K562 (cell line): ENCODE measurements at regions not wholly inside any gene's neighbourhood (a gene's known extent, or its start where the extent isn't known, plus 50 kb on each side); places are given as distances from the start of the nearest gene placed in this dataset.

Experiments used
- ATAC-seq: fragments of 200-7000 bp; cut with Tn5 transposase; 3 replicates; pipeline ENCODE4 v1.9.1; 2020; ENCODE audit warnings: moderate library complexity
- BruUV-seq: library from RNA; stranded (reverse); fragments of 400-500 nt; replicated peaks from 2 replicates; lab custom pipeline; 2021; lab: Mats Ljungman, UMichigan
- CTCF ChIA-PET: fragments of 300-600 bp; formaldehyde crosslinking; extraction: SDS; loops from one replicate; lab custom pipeline; 2021; ENCODE audit warnings: low intra/inter-chr PET ratio; lab: Yijun Ruan, JAX
- POLR2A ChIA-PET: fragments of 300-600, 350-650 bp; sonication (Branson Sonifier 250); formaldehyde crosslinking; extraction: SDS; loops from one replicate; lab custom pipeline; 2021; ENCODE audit warnings: antibody characterized with exemption, inconsistent platforms; lab: Yijun Ruan, JAX
- DNase-seq, 4 experiments: peaks; one replicate each; pipeline versions ENCODE4 v3.0.0 to v3.0.0-alpha.2; 2011 to 2018; ENCODE audit warnings: low spot score in 3 of 4, mixed read lengths in 3 of 4; ENCODE audit errors: extremely low read depth in 1 of 4
- FAIRE-seq: peaks from 2 replicates; lab custom pipeline; 2011; peaks lifted over from hg19 to GRCh38; lab: Jason Lieb, UNC
- H2AFZ ChIP-seq: 2 replicates; pipeline ENCODE4 v1.6.0; 2011; ENCODE audit warnings: low read depth, low read length, control low read depth, inconsistent platforms
- H3K27ac ChIP-seq: fragments of 200-600 bp; 3 replicates; pipeline ENCODE4 v1.8.0; 2011; ENCODE audit warnings: low read depth, mild to moderate bottlenecking, control low read depth, inconsistent platforms, low read length, moderate library complexity, mixed read lengths; ENCODE audit errors: extremely low read depth
- H3K27me3 ChIP-seq, 2 experiments: fragments of 300-600 bp in 1 of 2; 2 replicates in 1 of 2; 3 replicates in 1 of 2; pipeline versions ENCODE4 v1.6.0 to v1.8.0; 2011; ENCODE audit warnings: inconsistent platforms in 2 of 2, low read length in 2 of 2, mild to moderate bottlenecking in 1 of 2, mixed read lengths in 1 of 2, moderate library complexity in 1 of 2; ENCODE audit not compliant: control insufficient read depth in 2 of 2, insufficient read depth in 2 of 2
- H3K36me3 ChIP-seq: fragments of 300-600 bp; 3 replicates; pipeline ENCODE4 v1.8.0; 2011; ENCODE audit warnings: mild to moderate bottlenecking, low read length, inconsistent platforms; ENCODE audit not compliant: control insufficient read depth, insufficient read depth
- H3K4me1 ChIP-seq, 2 experiments: fragments of 200-600 bp in 1 of 2; replicated peaks in 1 of 2; 2 replicates in 1 of 2; 3 replicates in 1 of 2; pipeline versions ENCODE4 v1.5.1 to v1.8.0; 2011; ENCODE audit warnings: inconsistent platforms in 2 of 2, low read length in 2 of 2, mild to moderate bottlenecking in 1 of 2, mixed read lengths in 1 of 2, moderate library complexity in 1 of 2; ENCODE audit not compliant: control insufficient read depth in 2 of 2, insufficient read depth in 2 of 2
- H3K4me2 ChIP-seq: 2 replicates; pipeline ENCODE4 v1.6.1; 2011; ENCODE audit warnings: low read length, control low read depth, inconsistent platforms, mixed read lengths; ENCODE audit not compliant: insufficient read depth
- H3K4me3 ChIP-seq: fragments of 200-600 bp; sonication (generic), shearing (Covaris generic); 2 replicates; pipeline ENCODE4 v1.5.1; 2016; ENCODE audit warnings: control low read depth, inconsistent platforms
- H3K79me2 ChIP-seq: fragments of 200-600 bp; 3 replicates; pipeline ENCODE4 v1.8.0; 2011; ENCODE audit warnings: low read length, inconsistent platforms; ENCODE audit not compliant: control insufficient read depth, insufficient read depth
- H3K9ac ChIP-seq, 2 experiments: 2 replicates each; pipeline versions ENCODE4 v1.6.0 to v1.6.1; 2011; ENCODE audit warnings: low read depth in 2 of 2, low read length in 2 of 2, control low read depth in 1 of 2, inconsistent platforms in 1 of 2, mild to moderate bottlenecking in 1 of 2, mixed read lengths in 1 of 2; ENCODE audit not compliant: insufficient read depth in 1 of 2
- H3K9me1 ChIP-seq: one replicate; pipeline ENCODE4 v1.6.0; 2011; ENCODE audit warnings: inconsistent platforms, mild to moderate bottlenecking, low read length, moderate library complexity; ENCODE audit not compliant: control insufficient read depth, insufficient read depth
- H3K9me3 ChIP-seq: replicated peaks from 2 replicates; pipeline ENCODE4 v1.5.1; 2011; ENCODE audit warnings: low read depth, low read length, inconsistent platforms; ENCODE audit not compliant: control insufficient read depth, insufficient read depth
- H4K20me1 ChIP-seq: replicated peaks from 2 replicates; pipeline ENCODE4 v1.6.1; 2011; ENCODE audit warnings: low read length, inconsistent platforms, mixed read lengths; ENCODE audit not compliant: control insufficient read depth, insufficient read depth
- E2F3 ChIP-seq: fragments of 250-450 bp; sonication (Bioruptor Pico); IDR thresholded peaks from 2 replicates; pipeline ENCODE4 v1.4.0; 2020; ENCODE audit warnings: mild to moderate bottlenecking
- EP400 ChIP-seq: fragments of 450-650 bp; IDR thresholded peaks from 2 replicates; pipeline ENCODE4 v1.6.1; 2017; ENCODE audit warnings: antibody characterized with exemption, mild to moderate bottlenecking, moderate library complexity
- FOXA1 ChIP-seq: fragments of 450-650 bp; IDR thresholded peaks from 2 replicates; pipeline ENCODE4 v1.6.1; 2016; ENCODE audit warnings: mild to moderate bottlenecking, borderline replicate concordance
- FOXP1 ChIP-seq: sonication (generic); formaldehyde crosslinking; IDR thresholded peaks from 2 replicates; pipeline ENCODE4 v1.8.0; 2022; ENCODE audit warnings: mild to moderate bottlenecking, missing genetic modification reagents
- HDAC6 ChIP-seq: IDR thresholded peaks from 2 replicates; pipeline ENCODE4 v1.6.1; 2012; ENCODE audit warnings: low read depth, mild to moderate bottlenecking, control low read depth, inconsistent platforms, low read length, moderate library complexity
- HNRNPK ChIP-seq: fragments of 200-400 bp; formaldehyde crosslinking; IDR thresholded peaks from one replicate; pipeline ENCODE4 v1.6.1; 2018; ENCODE audit warnings: mild to moderate bottlenecking, low read depth, low read length; ENCODE audit not compliant: poor library complexity, severe bottlenecking
- HNRNPLL ChIP-seq: fragments of 200-400 bp; formaldehyde crosslinking; IDR thresholded peaks from 2 replicates; pipeline ENCODE4 v1.6.1; 2017; ENCODE audit warnings: low read length, low read depth, mild to moderate bottlenecking; ENCODE audit not compliant: poor library complexity, severe bottlenecking
- JUNB ChIP-seq: fragments of 450-650 bp; formaldehyde crosslinking; conservative IDR thresholded peaks from 2 replicates; pipeline ENCODE4 v1.4.0; 2020; ENCODE audit warnings: mild to moderate bottlenecking
- RFX5 ChIP-seq: IDR thresholded peaks from 2 replicates; pipeline ENCODE4 v1.6.1; 2011; ENCODE audit warnings: low read depth, mild to moderate bottlenecking, improper control_type of control experiment, low read length
- TAF9B ChIP-seq: fragments of 450-650 bp; IDR thresholded peaks from 2 replicates; pipeline ENCODE4 v1.6.1; 2018; ENCODE audit warnings: mild to moderate bottlenecking; ENCODE audit not compliant: partially characterized antibody
- ZNF431 ChIP-seq: sonication (generic); formaldehyde crosslinking; IDR thresholded peaks from 2 replicates; pipeline ENCODE4 v1.8.0; 2022; ENCODE audit warnings: mild to moderate bottlenecking, missing genetic modification reagents
- ZNF586 ChIP-seq: fragments of 450-650 bp; formaldehyde crosslinking; conservative IDR thresholded peaks from 2 replicates; pipeline ENCODE4 v1.4.0; 2020; ENCODE audit warnings: mild to moderate bottlenecking, moderate library complexity
- WGBS: fragments of 100-300 bp; shearing (Covaris generic); methylation state at CpG from one replicate; pipeline ENCODE4 v1.1.6; 2016; ENCODE audit warnings: low coverage, mixed read lengths; ENCODE audit not compliant: insufficient coverage; ENCODE audit errors: missing lambda C conversion rate; 5-methylcytosine and 5-hydroxymethylcytosine counted together
- in situ Hi-C: fragments of 300-500 bp; cut with MboI; formaldehyde crosslinking; loops from 4 replicates; pipeline ENCODE4 v1.15.0; 2018; ENCODE audit warnings: inconsistent platforms, mixed read lengths
- intact Hi-C: fragments of 100-400 bp; cut with micrococcal nuclease; formaldehyde crosslinking; loops from 2 replicates; pipeline ENCODE4 v1.14.2; 2022
- TF ChIP-seq, protein P1 (sequence below): fragments of 450-650 bp; IDR thresholded peaks from 2 replicates; pipeline ENCODE4 v1.6.1; 2017; ENCODE audit warnings: antibody characterized with exemption
- TF ChIP-seq, protein P2 (sequence below): fragments of 450-650 bp; IDR thresholded peaks from one replicate; pipeline ENCODE4 v1.6.1; 2018; ENCODE audit warnings: mild to moderate bottlenecking, moderate library complexity; ENCODE audit not compliant: partially characterized antibody
- TF ChIP-seq, protein P3 (sequence below): sonication (generic); formaldehyde crosslinking; IDR thresholded peaks from 2 replicates; pipeline ENCODE4 v1.8.0; 2022; ENCODE audit warnings: mild to moderate bottlenecking, missing genetic modification reagents

DNA sequence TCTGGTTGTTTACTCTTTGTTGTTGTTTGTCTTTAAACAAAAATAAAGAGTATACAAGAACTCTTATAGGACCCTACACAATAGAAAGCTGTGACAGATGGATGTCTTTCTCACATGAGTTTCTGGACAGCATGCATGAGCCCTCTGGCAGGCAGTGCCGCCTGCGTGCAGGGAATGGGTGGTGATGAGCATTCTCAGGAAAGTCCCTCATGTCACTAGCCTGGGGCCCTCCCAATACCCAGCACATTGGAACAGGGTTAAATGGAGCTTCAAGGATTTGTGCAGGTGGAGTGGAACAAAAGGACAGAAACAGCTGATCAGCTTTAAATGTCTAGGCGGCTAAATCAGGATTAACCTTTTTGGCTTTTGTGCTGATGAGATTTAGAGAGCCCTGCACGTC is 181.0 kb upstream of the CD180 start:
- WGBS: 0% methylated on average over 4 of the region's 4 CpGs
- no peak for TF ChIP-seq E2F3 (CRISPR knock-in tag)
- no peak for TF ChIP-seq JUNB (CRISPR knock-in tag)
- TF ChIP-seq ZNF586 (CRISPR knock-in tag): no peak
- TF ChIP-seq HDAC6: no peak
- TF ChIP-seq HNRNPK: no peak
- TF ChIP-seq TAF9B: no peak
- TF ChIP-seq ZNF431 (CRISPR knock-in tag): no peak
- TF ChIP-seq, protein P1, sequence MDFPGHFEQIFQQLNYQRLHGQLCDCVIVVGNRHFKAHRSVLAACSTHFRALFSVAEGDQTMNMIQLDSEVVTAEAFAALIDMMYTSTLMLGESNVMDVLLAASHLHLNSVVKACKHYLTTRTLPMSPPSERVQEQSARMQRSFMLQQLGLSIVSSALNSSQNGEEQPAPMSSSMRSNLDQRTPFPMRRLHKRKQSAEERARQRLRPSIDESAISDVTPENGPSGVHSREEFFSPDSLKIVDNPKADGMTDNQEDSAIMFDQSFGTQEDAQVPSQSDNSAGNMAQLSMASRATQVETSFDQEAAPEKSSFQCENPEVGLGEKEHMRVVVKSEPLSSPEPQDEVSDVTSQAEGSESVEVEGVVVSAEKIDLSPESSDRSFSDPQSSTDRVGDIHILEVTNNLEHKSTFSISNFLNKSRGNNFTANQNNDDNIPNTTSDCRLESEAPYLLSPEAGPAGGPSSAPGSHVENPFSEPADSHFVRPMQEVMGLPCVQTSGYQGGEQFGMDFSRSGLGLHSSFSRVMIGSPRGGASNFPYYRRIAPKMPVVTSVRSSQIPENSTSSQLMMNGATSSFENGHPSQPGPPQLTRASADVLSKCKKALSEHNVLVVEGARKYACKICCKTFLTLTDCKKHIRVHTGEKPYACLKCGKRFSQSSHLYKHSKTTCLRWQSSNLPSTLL: no peak
- TF ChIP-seq EP400: no peak
- TF ChIP-seq, protein P2, sequence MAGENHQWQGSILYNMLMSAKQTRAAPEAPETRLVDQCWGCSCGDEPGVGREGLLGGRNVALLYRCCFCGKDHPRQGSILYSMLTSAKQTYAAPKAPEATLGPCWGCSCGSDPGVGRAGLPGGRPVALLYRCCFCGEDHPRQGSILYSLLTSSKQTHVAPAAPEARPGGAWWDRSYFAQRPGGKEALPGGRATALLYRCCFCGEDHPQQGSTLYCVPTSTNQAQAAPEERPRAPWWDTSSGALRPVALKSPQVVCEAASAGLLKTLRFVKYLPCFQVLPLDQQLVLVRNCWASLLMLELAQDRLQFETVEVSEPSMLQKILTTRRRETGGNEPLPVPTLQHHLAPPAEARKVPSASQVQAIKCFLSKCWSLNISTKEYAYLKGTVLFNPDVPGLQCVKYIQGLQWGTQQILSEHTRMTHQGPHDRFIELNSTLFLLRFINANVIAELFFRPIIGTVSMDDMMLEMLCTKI: no peak
- TF ChIP-seq HNRNPLL: no peak
- TF ChIP-seq, protein P3, sequence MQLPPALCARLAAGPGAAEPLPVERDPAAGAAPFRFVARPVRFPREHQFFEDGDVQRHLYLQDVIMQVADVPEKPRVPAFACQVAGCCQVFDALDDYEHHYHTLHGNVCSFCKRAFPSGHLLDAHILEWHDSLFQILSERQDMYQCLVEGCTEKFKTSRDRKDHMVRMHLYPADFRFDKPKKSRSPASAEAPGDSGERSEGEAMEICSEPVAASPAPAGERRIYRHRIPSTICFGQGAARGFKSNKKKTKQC (CRISPR knock-in tag): no peak
- no peak for TF ChIP-seq FOXA1
- TF ChIP-seq FOXP1 (CRISPR knock-in tag): no peak
- no peak for TF ChIP-seq RFX5
- TF ChIP-seq, all 486 proteins: peak for 0
- ATAC-seq (no peak), DNase-seq (no peak), FAIRE-seq (no peak)
- H3K9me1 ChIP-seq: no peaks in the 10 kb centered on the region
- POLR2A ChIA-PET: no interaction called here
- no peak overlapping the region for H3K4me3 ChIP-seq
- intact Hi-C loops: no loop called here
- H3K36me3 ChIP-seq: no peaks in the 10 kb centered on the region
- no peaks in the 10 kb centered on the region for H3K9me3 ChIP-seq
- in situ Hi-C loops: no loop called here
- no TSS peak for BruUV-seq
- no peak overlapping the region for H3K27ac ChIP-seq
- H3K9ac ChIP-seq: no peak overlapping the region
- H3K4me2 ChIP-seq: no peak overlapping the region
- CTCF ChIA-PET: no interaction called here
- H2AFZ ChIP-seq: no peak overlapping the region
- no peaks in the 10 kb centered on the region for H3K27me3 ChIP-seq
- H3K4me1 ChIP-seq: no peaks in the 10 kb centered on the region
- H4K20me1 ChIP-seq: no peaks in the 10 kb centered on the region
- no peaks in the 10 kb centered on the region for H3K79me2 ChIP-seq
